GM18520 (cell line): ENCODE measurements at regions not wholly inside any gene's neighbourhood (a gene's known extent, or its start where the extent isn't known, plus 50 kb on each side); places are given as distances from the start of the nearest gene placed in this dataset.
"Not testable (repeated sequence)": the region's sequence is repeated elsewhere in the genome, so short reads cannot be mapped to it uniquely, and the experiment has no call there.

Source experiments
- ATAC-seq: cut with Tn5 transposase; IDR thresholded peaks from one replicate; pipeline ENCODE4 v1.9.1; 2021; ENCODE audit not compliant: unreplicated experiment

DNA sequence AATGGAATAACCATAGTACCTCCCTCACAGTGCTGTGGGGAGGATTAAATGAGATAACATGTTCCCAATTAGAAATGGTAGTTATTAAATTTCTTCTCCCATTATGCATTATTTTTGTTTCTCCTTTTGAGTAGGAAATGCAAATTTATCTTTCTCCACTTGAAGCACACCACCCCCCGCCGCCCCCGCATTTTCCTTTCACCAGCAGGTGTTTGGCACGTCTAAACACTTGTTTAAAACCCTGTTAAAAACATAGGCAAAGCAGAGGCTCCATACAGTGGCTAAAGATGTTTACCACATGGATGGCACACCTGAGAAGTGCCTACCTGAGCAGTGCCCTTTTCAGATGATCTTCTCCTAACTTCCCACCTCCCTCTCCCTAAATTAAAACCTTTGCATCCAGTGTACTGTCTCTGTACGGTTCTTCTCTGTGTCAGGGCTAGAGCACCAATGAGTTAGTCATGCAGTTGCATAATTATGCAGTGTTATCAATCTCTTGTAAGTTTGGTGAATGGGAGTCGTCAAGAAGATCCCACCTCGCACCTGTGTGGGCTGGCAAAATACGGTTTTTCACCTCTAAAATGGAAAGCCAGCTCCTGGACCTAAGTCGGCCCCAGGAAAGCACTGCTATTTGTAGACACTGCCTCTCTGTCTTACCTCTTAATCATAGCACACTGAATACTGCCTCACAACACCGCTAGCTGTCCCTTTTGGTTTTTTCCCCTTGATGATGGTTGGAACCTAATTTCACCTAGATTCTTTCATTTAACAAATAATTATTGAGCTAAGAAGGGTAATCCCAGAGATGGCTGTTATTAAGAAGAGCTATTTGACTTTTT lies 122.0 kb downstream of the CT47B1 start:
- ATAC-seq, result no peak

DNA sequence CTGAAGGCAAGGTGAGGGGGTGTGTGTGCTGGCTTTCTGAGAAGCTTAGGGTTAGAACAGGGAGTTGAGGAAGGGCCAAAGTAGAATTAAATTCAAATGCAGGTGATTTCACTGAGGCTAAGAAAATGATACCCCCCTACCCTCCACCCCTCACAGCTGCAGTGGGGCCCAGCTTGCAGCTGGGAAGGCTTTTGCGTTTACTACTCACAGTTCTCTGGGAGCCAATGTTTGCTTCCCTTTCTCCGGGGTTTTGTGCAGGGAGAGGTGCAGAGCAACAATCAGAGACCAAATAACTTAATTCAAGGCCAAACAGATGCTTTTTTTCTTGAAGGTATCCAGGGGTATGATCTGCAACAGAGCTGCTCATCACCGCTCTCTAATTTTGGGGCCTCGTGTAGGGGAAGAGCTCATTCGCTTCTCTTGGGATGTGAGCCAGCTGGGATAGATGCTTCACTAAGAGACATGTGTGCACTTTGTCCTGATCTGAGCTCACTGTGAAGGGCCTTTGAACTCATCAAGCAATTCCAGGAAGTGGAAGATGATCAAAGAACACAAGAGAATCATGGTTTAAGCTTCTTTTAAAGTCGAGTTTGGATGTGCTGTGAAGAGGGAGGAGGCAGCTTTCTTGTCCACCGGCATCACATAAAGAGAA lies 122.7 kb upstream of the C1GALT1C1 start:
- no peak for ATAC-seq

DNA sequence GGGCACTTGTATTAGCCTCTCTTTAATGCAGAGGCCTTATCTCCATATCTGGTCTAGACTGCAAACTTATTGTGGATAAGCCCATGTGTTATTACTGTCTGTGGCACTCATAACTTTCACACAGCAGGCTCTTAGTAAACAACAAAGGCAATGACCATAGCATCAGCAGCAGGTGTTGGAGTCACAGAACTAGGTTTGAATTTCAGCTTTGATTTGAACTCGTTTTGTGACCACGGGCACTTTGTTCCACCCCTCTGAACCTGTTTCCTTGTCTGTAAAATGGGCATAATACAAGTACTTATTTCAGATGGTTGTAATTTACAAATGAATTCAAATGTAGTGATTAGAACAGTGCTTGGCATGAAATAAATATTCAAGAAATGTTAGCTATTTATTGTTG lies 121.8 kb upstream of the C1GALT1C1 start:
- no peak for ATAC-seq

DNA sequence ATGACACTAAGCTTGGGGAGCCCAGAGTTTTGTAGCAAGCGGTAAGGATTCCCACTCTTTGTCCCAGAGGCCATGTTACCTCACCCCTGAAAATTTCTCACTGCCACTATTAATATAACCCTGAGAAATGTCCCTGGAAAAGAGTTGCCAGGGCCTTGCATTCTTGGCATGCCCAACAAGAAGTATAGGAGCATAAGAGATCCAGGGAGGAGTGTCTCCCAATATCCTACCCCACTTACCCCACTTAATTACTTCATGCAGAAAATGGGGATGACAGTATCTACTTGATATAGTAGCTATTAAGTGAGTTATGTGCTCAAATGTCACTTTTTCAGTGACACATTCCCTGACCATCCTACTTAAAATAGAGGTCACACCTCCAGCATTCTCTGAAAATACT lies 120.5 kb upstream of the C1GALT1C1 start:
- ATAC-seq, result no peak

DNA sequence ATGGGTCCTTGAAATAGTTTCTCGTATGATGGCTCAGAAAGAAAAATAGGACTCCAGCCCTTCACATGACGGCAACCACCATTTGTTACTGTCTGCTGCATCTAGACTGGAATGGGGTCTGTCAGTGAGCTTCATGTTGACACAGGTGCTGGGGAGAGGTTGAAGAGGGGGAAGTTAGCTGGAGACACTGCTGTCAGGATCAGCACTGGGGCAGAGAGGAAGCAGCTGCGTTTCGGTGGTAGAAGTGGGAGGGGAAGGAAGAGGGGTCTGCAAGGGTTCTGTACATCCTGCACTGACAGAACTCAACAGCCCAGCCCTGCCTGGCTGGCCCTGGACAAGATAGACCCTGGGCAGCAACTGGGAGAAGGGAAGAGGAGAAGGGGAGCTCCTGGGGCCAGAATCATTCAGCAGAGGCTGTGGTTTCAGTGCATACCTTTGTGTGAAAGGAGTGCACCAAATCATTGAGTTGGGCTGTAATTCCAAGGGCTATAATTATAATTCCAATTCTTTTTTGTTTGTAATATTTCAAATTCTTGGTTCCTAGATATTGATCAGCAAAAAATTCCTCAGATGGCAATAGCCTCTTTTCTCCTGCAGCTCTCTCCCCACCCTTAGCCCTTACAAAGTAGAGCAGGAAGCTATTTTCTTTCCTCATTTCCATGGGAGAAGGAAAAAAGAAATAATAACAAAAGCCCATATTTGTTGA lies 119.4 kb upstream of the C1GALT1C1 start:
- no peak for ATAC-seq

DNA sequence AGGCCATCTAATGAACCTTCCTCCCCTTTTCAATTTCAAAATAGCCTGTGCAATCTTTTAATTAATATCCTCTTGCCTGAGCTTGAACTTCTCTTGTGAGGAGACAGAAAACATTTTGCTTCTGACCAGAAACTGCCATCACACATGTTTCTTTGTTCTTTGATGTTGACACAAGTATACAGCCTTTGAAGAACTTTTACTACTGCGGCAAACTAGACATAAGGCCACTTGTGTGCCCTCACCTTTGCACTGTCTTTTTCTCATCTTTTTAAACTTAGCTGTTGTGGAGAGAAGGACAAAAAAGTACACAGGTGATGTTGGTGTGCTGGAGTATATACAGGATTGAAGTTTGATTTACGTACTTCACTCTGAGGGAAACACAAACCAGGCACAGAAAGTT lies 116.3 kb upstream of the C1GALT1C1 start:
- ATAC-seq, result no peak

DNA sequence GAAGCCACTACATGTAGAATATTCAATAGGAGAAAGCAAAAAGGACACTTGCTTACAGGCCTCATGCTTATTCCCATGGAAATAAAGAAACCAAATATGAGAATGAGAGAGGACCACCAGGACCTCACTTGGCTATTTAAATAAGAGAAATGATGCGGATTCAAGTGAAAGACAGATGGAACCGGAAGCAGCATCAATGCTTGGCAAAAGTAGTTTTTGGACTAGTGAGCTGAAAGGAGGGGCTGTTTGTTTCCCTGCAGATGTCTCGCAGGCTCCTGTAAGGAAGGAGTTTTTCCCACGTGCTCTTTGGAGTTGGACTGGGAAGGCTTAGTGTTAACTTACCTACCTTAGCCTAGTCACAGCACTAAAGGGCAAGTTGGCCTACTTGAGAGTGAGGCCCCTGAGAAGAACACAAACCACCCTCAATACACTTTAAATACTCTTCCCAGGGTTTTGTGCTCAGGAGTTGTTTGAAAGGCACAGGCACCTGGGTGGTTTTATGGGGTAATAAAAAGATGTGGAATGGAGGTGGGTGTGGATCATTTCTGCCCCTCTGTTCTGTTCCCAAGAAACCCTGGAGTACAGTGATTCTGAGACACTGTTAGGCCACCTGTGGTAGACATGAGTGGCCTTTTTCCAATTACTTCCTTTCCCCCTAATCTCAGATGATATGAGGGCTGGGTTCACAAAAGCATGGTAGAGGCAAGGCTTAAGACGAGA lies 113.3 kb upstream of the C1GALT1C1 start:
- no peak for ATAC-seq

DNA sequence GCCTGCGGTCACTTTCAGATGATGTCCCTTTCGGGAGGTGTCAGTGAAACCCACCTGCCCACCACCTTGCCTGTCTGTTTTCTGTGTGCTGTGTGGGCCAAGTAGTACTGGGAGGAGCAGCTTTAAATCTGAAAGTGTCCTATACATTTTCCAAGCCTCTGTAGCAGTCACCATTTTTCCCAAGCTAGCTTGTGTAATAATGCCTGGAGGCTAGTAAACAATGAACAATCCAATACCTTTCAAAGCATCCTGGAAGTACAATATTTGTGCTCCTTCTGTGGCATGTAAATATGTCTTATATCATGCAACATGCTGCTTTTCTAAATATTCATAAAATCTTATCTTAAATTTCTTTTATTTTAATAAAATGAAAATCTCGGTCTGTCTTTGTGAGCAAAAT lies 111.6 kb upstream of the C1GALT1C1 start:
- ATAC-seq, result no peak

DNA sequence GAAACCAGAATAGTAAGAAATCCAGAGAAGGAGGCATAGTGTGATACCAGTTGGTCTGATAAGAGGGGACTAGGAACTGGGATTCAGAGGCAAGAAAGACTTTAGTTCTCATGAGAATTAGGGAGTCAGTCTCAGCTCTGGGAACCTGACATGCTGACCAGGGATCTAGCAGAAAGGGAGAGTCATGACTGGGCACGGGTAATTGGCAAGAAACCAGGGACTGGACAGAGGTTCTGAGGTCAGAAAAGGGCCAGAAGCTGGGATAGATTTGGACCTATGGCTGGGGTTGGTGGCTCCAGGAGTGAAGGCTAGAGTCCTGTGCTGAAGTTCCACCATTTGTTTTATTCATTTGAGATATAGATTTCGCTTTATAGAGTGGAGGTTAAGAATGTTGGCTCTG lies 110.2 kb upstream of the C1GALT1C1 start:
- ATAC-seq, result no peak

DNA sequence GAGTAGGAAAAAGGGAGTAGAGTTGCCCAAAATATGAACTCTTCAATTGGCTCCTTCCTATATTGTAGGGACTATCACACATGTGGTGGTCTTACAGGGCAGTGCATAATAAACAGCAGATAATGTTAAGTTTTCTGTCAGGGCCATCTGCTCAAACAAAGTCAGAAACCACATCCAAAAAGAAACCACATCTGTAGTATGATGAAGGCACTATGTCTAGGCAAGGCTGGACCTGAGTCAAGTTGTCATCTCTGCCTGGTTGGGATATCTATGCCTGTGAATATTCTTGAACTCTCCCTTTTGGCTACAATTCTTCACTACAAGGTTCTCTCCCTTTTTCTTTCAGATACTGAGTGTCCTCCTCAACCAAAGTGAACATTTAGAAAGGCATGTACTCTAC lies 109.4 kb upstream of the C1GALT1C1 start:
- ATAC-seq, result no peak

DNA sequence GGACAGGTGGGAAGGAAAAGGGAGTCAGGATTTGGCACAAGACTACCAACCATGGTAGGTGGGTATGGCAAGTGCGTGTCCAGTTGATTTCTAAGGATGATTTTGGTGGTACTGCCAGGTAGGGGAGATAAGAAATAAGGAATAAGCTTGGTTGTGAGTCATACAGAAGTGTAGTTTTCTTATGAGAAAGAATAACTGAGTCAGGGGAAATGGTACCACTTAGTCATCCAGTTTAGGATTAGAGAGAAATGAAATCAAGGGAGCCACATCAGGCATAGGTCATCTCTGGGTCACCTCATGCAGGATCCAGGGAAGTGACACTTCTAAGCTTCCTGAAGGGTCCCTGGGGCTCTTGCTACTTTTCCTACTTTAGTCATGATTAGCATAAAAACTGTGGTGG lies 107.1 kb upstream of the C1GALT1C1 start:
- no peak for ATAC-seq

DNA sequence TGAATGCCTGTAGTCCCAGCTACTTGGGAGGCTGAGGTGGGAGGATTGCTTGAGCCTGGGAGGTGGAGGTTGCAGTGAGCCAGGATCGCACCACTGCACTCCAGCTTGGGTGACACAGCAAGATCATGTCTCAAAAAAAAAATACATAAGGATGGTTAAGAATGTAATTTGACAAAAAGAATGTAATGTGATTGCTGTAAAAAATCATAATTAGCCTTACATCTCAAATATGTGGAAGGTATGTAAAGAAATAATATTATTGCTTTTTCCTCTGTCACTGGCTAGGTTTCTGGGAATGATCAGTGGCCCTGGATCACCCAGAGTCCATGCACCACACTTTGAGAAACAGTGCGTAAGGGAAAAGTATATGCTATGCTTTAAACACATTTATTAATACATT lies 106.1 kb upstream of the C1GALT1C1 start:
- ATAC-seq, result no peak

DNA sequence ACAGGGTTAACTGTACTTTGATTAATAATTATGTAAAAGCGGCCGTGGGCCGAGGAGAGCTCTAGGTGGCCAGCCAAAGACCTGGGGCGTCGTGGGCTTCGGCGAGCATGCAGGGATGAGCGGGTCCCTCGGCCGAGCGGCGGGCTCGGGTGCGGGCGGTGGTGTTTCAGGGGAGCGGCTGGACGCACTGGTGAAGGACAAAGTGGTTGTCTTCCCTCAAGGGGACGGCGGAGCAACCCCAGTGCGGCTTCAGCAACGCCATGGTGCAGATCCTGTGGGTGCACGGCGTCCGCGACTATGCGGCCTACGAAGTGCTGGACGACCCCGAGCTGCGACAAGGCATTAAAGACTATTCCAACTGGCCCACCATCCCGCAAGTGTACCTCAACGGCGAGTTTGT lies 103.0 kb upstream of the C1GALT1C1 start:
- no peak for ATAC-seq

DNA sequence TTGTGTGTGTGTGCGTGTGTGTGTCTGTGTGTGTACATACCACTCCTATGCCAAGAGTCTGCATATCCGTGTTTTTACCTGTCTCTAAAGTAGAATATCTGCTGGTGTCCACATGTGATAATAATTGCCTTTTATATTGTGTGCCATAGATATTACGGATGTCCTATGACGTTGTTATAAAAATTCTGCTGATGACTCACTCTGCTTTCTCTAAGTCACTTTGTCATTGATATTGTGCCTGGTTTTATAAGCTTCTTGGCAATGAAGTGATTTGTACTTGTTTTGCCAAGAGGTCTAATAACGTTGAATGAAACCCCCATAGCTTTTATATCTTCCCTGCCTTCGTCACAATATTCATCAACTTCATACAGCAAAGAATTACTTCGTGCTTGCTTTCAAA lies 102.6 kb upstream of the C1GALT1C1 start:
- ATAC-seq, result no peak

DNA sequence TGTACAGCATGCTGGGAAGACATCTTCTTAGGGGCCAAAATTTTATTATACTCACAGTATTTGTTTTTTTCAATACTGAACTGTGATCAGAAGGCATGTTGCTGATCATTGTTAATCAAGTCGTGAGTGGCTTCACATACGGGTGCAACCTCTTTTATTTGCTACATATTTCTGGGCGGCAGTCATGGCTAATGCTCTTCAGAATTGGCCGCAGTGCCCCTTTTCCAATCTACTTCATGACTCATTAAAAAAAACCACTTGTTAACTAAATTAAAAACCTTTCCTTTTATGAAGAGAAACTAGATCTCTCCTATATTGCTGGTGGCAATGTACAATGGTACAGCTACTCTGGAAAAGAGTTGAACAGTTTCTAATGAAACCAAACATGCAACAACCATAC lies 101.5 kb upstream of the C1GALT1C1 start:
- ATAC-seq, result no peak

DNA sequence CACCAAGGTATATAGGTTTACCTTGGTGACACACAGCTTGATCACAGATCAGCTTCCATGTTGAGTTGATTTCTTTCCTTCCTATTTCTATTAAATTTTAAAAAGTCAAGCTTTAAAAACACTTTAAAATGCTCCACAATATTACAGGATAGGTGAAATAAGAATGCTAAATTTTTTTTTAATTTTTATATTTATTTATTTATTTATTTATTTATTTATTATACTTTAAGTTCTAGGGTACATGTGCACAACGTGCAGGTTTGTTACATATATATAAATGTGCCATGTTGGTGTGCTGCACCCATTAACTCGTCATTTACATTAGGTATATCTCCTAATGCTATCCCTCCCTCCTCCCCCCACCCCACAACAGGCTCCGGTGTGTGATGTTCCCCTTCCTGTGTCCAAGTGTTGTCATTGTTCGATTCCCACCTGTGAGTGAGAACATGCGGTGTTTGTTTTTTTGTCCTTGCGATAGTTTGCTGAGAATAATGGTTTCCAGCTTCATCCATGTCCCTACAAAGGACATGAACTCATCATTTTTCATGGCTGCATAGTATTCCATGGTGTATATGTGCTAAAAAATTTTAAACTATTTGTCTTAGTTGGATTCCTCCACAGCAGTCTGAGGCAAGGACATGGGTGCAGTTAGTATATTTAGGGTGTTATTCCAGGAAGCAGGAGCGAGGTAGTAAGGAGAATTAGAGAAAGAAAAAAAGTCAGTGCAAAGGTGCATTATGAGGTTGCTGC lies 99.8 kb upstream of the C1GALT1C1 start:
- ATAC-seq, result not testable (repeated sequence)

DNA sequence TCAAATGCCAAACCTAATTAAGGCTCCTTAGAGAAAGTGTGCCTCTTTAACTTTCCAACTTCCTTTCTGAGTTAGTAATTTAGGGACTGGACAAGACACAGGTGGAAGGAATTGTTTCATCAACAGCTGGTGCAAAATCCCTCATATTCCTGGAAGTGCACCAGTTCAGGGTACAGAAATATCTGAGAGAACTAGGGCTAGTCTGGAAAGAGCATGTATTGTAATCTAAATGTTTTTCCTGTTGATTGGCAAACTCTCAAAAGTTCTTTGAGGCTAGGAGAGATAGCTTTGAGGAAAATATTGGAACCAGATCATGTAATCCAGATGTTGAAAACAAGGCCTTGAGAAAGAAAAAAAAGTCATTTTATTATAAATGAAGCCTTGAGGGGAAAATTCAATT lies 98.1 kb upstream of the C1GALT1C1 start:
- ATAC-seq, result no peak

DNA sequence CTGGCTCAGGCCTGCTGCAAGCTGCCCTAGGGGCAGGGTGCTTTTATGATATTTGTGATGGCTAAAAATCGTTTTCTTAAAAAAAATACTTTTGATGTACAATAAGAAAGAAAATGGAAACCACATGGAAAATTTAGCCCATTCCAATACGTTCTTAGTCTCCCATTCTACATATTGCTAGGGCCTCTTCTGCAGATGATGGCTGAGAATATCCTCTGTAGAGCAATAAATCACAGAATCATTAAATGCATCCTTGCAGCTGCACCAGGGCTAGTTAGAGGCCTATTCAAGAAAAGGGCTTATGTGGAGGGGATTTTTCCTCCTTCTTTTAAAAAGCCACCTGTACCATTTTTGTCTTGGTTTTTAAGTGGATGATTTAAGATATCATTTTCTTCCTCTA lies 97.6 kb upstream of the C1GALT1C1 start:
- no peak for ATAC-seq

DNA sequence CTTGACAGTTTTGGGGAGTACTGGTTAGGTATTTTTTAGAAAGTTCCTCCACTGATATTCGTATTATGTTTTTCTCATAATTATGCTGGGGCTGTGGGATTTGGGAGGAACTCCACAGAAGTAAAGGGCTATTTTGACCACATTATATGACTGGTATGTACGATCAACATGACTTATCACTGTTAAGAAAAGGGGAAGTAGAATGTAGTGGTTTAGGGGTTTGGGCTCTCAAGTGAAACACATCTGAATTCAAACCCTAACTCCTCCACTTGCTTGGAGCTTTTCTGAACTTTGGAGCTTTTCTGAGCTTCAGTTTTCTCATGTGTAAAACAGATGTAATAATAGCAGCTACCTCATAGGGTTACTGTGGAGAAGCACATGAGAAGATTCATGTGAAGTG lies 96.4 kb upstream of the C1GALT1C1 start:
- peak; percentile 97 for ATAC-seq

DNA sequence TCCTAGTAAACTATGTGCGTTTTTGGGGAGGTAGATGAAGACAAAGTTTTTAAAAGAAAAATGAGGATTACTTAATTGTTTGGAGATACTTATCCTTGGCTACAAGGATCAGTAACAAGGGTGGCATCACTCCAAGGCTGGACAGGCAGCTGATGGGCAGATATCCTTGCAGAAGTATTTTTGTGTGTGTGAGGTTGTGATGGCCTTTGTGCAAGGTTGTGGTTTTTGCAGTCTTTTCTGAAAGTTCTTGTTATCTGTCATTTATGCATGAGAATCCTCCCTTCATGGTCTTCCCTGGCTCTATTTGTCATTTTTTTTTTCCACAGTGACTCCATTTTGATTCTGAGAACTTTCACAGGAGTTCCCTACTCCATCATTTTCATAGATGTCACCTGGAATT lies 96.0 kb upstream of the C1GALT1C1 start:
- ATAC-seq, result no peak

DNA sequence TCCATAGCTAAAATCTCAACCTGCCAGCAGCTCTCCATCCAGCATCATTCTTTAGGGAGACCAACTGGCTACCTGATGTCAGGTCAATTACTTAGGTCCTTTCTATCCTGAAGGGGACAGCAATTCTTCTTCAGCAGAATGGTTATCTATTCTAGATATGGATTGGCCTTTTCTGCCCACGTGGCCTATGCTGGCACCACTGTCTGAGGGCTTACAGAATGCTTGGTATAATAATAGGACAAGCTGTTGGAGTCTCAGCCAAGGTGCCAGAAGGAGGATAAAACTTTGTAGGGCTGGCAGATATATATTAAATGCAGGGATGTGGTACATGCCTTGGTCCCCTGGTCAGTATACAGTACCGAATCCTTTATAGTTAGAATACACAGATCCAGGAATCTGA lies 89.8 kb upstream of the C1GALT1C1 start:
- ATAC-seq, result no peak
